ENCODE measurements at regions not wholly inside any gene's neighbourhood (a gene's known extent, or its start where the extent isn't known, plus 50 kb on each side); places are given as distances from the start of the nearest gene placed in this dataset.

DNA sequence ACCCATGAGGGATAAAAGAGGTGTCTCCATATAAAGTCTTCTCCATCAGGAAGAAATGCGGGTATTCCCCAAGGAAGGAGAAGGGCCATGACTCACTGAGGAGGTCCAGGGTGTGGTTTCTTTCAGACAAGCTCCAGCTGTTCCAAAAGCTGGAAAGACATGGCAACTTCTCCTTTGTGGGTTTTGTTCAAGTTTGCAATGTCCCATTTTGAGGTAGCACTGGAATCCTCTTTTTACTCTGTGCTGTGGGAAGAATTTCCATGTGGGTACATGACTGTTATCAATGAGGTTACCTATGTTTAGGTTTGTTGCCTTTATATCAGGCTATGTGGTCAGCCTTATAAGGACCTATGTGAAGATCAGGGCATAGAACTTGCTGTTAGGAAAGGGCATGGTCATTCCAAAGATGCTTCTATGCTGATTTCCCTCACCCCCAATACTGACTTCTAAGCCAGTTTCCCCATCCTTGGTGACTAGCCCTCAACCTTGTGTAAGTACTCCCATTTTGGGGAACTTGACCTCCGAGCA is 697.5 kb downstream of the INHBA start:
- no peak overlapping the region for H3K4me3 ChIP-seq
- H3K27ac ChIP-seq, result peak overlapping the region in 5 of 21 experiments; percentile 16 to 57 (median 25)

GRCh38 chr7:41003977-41004376 is 698.9 kb downstream of the INHBA start:
- Histone ChIP-seq H3K27ac (no peak overlapping the region), H3K4me3 (no peak overlapping the region)

- Histone ChIP-seq H3K27ac (no peak overlapping the region), H3K4me3 (no peak overlapping the region)
These were observed 699.3 kb downstream of the INHBA start for GRCh38 chr7:41003611-41003940.

GRCh38 chr7:41002741-41003610 is 699.9 kb downstream of the INHBA start:
- H3K27ac ChIP-seq, result no peak overlapping the region

DNA sequence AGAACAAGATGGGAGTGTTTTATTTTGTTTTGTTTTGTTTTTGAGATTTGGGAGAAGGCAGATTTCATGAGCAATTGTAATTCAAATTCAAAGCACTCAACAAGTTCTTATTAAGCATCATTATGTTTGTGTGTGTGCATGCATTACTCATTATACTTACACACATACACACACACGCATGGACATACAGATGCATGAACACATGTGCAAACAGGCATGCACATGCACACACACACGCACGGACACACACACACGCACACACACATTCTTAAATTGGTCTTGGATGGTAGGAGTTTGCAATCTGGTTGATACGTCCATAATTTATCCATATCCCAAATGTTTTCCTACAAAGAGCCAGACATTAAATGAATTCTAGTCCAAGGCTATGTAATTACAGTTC is 702.8 kb downstream of the INHBA start:
- Histone ChIP-seq H3K4me3 (no peak overlapping the region), H3K27ac (no peak overlapping the region)

More at GRCh38 chr7:41002741-41003610, 699.9 kb downstream of the INHBA start:
- no peak overlapping the region for H3K4me3 ChIP-seq

GRCh38 chr7:40996233-40996677 is 706.6 kb downstream of the INHBA start:
- no peak overlapping the region for H3K27ac ChIP-seq
- H3K4me3 ChIP-seq, result no peak overlapping the region

DNA sequence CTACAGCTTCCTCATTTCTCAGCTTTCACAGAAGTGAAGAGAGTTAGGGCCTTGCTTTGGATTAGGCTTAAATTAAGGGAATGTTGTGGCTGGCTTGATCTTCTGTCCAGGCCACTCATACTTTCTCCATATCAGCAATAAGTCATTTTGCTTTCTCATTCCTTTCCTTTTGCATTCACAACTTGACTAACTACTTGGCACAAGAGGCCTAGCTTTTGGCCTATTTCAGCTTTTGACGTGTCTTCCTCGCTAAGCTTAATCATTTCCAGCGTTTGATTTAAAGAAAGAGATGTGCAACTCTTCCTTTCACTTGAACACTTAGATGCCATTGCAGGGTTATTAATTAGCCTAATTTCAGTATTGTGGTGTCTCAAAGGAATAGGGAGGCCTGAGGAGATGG is 712.0 kb downstream of the INHBA start:
- H3K27ac ChIP-seq, result no peak overlapping the region

DNA sequence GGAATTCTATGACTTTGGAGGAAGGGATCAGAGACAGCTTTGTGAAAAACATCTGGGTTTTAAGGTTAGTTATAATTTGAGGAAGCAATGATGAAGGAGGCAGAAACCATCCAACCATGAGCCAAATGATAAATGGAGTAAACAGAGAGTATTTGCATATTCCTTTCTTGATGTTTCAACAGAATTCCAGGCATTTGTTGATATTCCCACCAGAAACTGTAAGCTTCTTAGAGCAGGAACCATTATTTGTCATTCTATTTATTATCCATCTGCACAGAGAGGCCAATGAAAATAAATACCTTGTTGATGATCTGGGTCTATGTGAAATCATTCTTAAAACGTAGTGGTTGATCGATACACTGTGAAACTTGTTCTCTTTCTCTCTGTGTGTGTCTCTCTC is 715.3 kb downstream of the INHBA start:
- Histone ChIP-seq H3K4me3 (no peak overlapping the region), H3K27ac (no peak overlapping the region)

More for the DNA sequence above, 712.0 kb downstream of the INHBA start:
- H3K4me3 ChIP-seq, result no peak overlapping the region

DNA sequence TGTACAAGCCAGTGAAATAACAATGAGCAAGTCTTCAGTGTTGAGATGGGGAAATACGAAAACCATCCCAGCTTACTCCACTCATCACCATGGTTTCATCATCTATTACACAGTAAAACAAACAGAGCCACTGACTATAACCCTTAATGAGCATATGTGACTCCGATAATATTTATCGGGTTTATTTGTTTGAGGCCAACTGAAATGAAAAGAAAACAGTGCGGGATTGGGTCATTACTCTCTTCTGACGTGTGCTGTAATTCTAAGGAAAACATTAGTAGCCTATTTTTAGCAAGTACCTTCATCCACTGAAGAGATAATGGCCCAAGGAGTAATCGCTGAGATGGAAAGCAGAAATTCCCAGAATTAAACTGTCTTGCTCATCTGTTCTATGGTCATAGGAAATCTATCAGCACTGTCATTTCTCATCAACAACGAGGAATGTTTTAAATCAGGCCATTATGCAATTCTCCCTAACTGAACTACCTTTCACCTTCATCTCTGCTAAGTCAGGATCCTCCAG is 716.5 kb downstream of the INHBA start:
- Histone ChIP-seq H3K4me3 (no peak overlapping the region), H3K27ac (no peak overlapping the region)

GRCh38 chr7:40983111-40983510 is 719.8 kb downstream of the INHBA start:
- Histone ChIP-seq H3K4me3 (no peak overlapping the region), H3K27ac (no peak overlapping the region)

DNA sequence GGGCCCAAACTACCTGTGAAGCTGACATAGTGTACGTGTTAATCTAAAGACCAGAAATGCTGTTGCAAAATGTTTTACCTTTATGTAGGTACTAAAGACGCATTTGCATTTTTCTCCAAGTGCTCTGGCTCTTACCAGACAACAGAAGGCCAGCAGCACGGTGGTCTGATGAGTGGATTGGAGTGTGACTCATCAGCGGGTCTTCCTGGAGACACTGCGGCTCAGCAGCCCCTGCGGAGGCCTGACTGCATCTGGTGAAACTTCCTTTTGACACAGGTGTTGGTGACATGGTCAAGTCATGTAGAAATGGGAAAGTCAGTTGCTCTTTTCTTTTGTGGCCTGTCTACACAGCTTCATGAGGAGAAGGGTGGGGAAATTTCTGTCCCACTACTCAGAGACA is 723.6 kb downstream of the INHBA start:
- Histone ChIP-seq H3K27ac (no peak overlapping the region), H3K4me3 (no peak overlapping the region)

GRCh38 chr7:40978047-40978446 is 724.8 kb downstream of the INHBA start:
- no peak overlapping the region for H3K27ac ChIP-seq
- no peak overlapping the region for H3K4me3 ChIP-seq

DNA sequence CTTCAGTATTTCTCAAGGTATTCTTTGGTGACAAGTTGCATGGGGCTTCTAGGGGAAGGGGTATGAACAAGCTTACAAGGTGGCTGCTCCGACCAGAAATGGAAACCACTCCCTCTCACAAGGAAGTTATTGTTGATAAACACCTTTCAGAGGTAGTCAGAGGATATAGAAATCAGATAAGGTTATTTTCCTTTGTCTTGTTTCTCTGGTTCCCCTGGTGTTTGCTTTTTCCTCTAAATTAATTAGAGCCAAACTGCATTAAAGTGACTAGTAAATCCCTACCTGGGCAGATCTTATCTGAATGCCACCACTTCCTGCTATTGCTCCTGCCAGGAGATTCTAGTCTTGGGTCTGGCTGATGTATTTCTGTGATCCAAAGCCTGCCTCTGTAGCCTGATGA is 725.4 kb downstream of the INHBA start:
- no peak overlapping the region for H3K27ac ChIP-seq
- no peak overlapping the region for H3K4me3 ChIP-seq

DNA sequence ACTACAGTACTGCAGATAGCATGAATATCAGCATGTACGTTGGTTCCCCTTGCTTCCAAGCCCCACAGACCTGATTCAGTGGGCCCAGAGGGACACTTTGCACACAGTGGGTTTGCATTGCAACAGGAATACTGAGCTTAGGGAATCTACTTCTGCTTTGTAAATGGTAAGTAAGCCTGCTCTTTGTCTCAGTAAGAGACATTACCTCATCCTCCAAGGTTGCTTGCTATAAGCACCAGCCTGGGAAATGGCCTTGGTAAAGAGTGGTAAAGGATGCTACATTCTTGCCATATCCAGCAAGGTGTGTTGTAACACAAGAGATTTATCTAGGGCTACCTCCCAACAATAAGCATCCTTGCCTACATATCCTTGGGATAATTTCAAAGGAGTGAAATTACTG is 730.5 kb downstream of the INHBA start:
- Histone ChIP-seq H3K4me3 (no peak overlapping the region), H3K27ac (no peak overlapping the region)

DNA sequence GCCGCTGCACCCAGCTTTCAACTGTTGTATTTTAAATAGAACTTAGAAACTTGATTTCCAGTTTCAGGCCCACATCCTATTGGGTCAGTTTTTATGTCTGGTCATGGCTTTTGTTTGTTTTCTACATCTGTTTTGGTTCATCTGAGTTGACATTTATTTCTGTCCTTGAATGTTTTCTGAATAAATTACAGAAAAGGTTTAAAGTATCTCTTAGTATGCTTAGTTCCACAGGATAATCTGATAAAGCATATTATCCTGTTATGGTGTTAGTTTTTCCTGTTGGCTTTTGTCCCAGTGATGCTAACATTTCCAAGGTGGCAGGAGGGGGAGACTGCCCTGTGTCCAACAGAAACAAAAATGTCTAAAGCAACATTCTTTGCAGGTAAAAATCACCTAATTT is 733.2 kb downstream of the INHBA start:
- Histone ChIP-seq H3K27ac (no peak overlapping the region), H3K4me3 (no peak overlapping the region)

DNA sequence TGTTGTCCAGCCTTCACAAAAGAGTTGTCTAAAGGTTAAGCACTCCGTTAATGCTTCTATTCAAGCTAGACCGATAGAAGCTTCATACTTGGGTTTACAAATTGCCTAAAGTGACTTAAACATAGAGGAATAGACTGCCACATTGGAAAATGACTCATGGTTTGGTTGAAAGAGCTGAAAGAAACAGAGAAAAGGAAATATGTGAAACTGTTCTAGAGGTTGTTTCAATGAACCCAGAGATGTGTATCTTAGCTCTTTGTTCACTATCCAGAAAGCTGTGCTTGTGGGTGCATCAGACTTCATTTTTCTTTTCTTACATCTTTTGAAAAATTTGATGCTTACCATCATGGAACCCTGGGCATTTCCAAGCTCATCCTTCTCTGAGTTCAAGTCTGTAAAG is 736.2 kb downstream of the INHBA start:
- Histone ChIP-seq H3K4me3 (no peak overlapping the region), H3K27ac (no peak overlapping the region)

- H3K4me3 ChIP-seq, result no peak overlapping the region
These were observed 737.1 kb downstream of the INHBA start for GRCh38 chr7:40965774-40966173.

GRCh38 chr7:40965016-40965415 is 737.9 kb downstream of the INHBA start:
- Histone ChIP-seq H3K27ac (no peak overlapping the region), H3K4me3 (no peak overlapping the region)

More at GRCh38 chr7:40965774-40966173, 737.1 kb downstream of the INHBA start:
- no peak overlapping the region for H3K27ac ChIP-seq

DNA sequence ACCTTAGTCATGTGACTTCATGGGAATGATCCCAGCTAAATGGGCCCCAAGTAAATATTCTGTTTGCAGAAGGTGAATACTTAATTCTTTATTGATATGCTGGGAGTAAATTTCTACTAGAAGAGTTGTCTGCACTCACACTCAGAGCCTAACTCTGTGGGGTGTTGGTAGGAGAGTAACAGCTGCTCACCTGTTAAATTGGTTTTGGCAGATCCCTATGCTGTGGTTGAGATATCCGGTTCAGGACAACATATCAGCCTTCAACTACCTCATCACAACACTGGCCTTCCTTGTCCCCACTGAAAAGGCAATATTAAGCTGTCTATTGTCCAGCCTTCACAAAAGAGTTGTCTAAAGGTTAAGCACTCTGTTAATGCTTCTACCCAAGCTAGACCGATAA is 738.3 kb downstream of the INHBA start:
- Histone ChIP-seq H3K4me3 (no peak overlapping the region), H3K27ac (no peak overlapping the region)

- no peak overlapping the region for H3K4me3 ChIP-seq
These were observed 742.9 kb downstream of the INHBA start for GRCh38 chr7:40959955-40960354.

GRCh38 chr7:40948239-40948638 is 754.7 kb downstream of the INHBA start:
- no peak overlapping the region for H3K4me3 ChIP-seq
- no peak overlapping the region for H3K27ac ChIP-seq

More at GRCh38 chr7:40959955-40960354, 742.9 kb downstream of the INHBA start:
- H3K27ac ChIP-seq, result no peak overlapping the region
